HepG2 (cell line): ENCODE measurements at regions not wholly inside any gene's neighbourhood (a gene's known extent, or its start where the extent isn't known, plus 50 kb on each side); places are given as distances from the start of the nearest gene placed in this dataset.

Experiments
- EED ChIP-seq: sonication (generic); formaldehyde crosslinking; IDR thresholded peaks from 2 replicates; pipeline ENCODE4 v1.5.0; 2020; ENCODE audit warnings: mild to moderate bottlenecking, missing genetic modification reagents
- FOSL1 ChIP-seq: sonication (generic); formaldehyde crosslinking; IDR thresholded peaks from 2 replicates; pipeline ENCODE4 v1.9.0; 2021; ENCODE audit warnings: missing genetic modification reagents, borderline replicate concordance
- MXD4 ChIP-seq: IDR thresholded peaks from 2 replicates; pipeline ENCODE4 v1.6.1; 2016; ENCODE audit warnings: mild to moderate bottlenecking, missing biosample characterization, missing genetic modification reagents
- PAX8 ChIP-seq: sonication (generic); formaldehyde crosslinking; IDR thresholded peaks from 2 replicates; pipeline ENCODE4 v1.8.0; 2022; ENCODE audit warnings: mild to moderate bottlenecking, missing genetic modification reagents, borderline replicate concordance
- POLR2A ChIP-seq, 2 experiments: IDR thresholded peaks; 2 replicates each; pipeline ENCODE4 v1.6.1; 2011; ENCODE audit warnings: low read depth in 2 of 2, low read length in 2 of 2, mild to moderate bottlenecking in 1 of 2, moderate library complexity in 1 of 2; ENCODE audit not compliant: insufficient read depth in 1 of 2
- RBM22 ChIP-seq: fragments of 200-400 bp; formaldehyde crosslinking; optimal IDR thresholded peaks from 2 replicates; pipeline ENCODE3; 2017; ENCODE audit warnings: mild to moderate bottlenecking, low read length, moderate library complexity
- SOX6 ChIP-seq, 2 experiments: fragments of 450-650 bp in 1 of 2; sonication (generic) in 1 of 2; formaldehyde crosslinking in 1 of 2; IDR thresholded peaks; 2 replicates each; pipeline versions ENCODE4 v1.4.0 to v1.6.1; 2017 to 2020; ENCODE audit warnings: antibody characterized with exemption in 1 of 2, mild to moderate bottlenecking in 1 of 2, missing genetic modification reagents in 1 of 2
- ZFP36L2 ChIP-seq: sonication (generic); formaldehyde crosslinking; IDR thresholded peaks from 2 replicates; pipeline ENCODE4 v1.4.0; 2020; ENCODE audit warnings: missing genetic modification reagents
- ZHX1 ChIP-seq: sonication (generic); formaldehyde crosslinking; IDR thresholded peaks from 2 replicates; pipeline ENCODE4 v1.8.1; 2022; ENCODE audit warnings: low read depth, mild to moderate bottlenecking, missing genetic modification reagents
- ZNF263 ChIP-seq: sonication (generic); formaldehyde crosslinking; IDR thresholded peaks from 2 replicates; pipeline ENCODE4 v1.4.0; 2020; ENCODE audit warnings: missing genetic modification reagents
- ZNF280D ChIP-seq: sonication (generic); formaldehyde crosslinking; IDR thresholded peaks from 2 replicates; pipeline ENCODE4 v1.5.1; 2020; ENCODE audit warnings: mild to moderate bottlenecking, missing genetic modification reagents
- ZNF678 ChIP-seq: sonication (generic); formaldehyde crosslinking; IDR thresholded peaks from 2 replicates; pipeline ENCODE4 v1.4.0; 2020; ENCODE audit warnings: mild to moderate bottlenecking, missing genetic modification reagents
- TF ChIP-seq, protein P1 (sequence below): sonication (generic); formaldehyde crosslinking; IDR thresholded peaks from 2 replicates; pipeline ENCODE4 v1.5.0; 2020; ENCODE audit warnings: mild to moderate bottlenecking, missing genetic modification reagents, moderate library complexity
- TF ChIP-seq, protein P2 (sequence below): sonication (generic); formaldehyde crosslinking; IDR thresholded peaks from 2 replicates; pipeline ENCODE4 v1.4.0; 2020; ENCODE audit warnings: missing genetic modification reagents, mild to moderate bottlenecking, borderline replicate concordance

- TF ChIP-seq, protein P1, sequence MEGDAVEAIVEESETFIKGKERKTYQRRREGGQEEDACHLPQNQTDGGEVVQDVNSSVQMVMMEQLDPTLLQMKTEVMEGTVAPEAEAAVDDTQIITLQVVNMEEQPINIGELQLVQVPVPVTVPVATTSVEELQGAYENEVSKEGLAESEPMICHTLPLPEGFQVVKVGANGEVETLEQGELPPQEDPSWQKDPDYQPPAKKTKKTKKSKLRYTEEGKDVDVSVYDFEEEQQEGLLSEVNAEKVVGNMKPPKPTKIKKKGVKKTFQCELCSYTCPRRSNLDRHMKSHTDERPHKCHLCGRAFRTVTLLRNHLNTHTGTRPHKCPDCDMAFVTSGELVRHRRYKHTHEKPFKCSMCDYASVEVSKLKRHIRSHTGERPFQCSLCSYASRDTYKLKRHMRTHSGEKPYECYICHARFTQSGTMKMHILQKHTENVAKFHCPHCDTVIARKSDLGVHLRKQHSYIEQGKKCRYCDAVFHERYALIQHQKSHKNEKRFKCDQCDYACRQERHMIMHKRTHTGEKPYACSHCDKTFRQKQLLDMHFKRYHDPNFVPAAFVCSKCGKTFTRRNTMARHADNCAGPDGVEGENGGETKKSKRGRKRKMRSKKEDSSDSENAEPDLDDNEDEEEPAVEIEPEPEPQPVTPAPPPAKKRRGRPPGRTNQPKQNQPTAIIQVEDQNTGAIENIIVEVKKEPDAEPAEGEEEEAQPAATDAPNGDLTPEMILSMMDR = no peak
- TF ChIP-seq PAX8 (no peak), ZHX1 (no peak), FOSL1 (CRISPR knock-in tag) (no peak), RBM22 (no peak), MXD4 (no peak), ZNF280D (no peak), EED (CRISPR knock-in tag) (no peak), ZNF678 (no peak), SOX6 (IDR thresholded peaks at IDR 0.05) (no peak), SOX6 (CRISPR knock-in tag; IDR thresholded peaks at IDR 0.05) (no peak), ZNF263 (CRISPR knock-in tag) (no peak), POLR2A (IDR thresholded peaks at IDR 0.05; ENCODE audit: insufficient read depth in 1 of 2, low read depth in 2 of 2, low read length in 2 of 2) (no peak), ZFP36L2 (CRISPR knock-in tag) (no peak)
- TF ChIP-seq, protein P2, sequence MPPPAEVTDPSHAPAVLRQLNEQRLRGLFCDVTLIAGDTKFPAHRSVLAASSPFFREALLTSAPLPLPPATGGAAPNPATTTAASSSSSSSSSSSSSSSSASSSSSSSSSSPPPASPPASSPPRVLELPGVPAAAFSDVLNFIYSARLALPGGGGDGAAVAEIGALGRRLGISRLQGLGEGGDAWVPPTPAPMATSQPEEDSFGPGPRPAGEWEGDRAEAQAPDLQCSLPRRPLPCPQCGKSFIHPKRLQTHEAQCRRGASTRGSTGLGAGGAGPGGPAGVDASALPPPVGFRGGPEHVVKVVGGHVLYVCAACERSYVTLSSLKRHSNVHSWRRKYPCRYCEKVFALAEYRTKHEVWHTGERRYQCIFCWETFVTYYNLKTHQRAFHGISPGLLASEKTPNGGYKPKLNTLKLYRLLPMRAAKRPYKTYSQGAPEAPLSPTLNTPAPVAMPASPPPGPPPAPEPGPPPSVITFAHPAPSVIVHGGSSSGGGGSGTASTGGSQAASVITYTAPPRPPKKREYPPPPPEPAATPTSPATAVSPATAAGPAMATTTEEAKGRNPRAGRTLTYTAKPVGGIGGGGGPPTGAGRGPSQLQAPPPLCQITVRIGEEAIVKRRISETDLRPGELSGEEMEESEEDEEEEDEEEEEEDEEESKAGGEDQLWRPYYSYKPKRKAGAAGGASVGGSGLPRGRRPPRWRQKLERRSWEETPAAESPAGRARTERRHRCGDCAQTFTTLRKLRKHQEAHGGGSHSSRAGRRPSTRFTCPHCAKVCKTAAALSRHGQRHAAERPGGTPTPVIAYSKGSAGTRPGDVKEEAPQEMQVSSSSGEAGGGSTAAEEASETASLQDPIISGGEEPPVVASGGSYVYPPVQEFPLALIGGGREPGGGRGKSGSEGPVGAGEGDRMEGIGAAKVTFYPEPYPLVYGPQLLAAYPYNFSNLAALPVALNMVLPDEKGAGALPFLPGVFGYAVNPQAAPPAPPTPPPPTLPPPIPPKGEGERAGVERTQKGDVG = no peak
Measured at GRCh38 chr6:12417191-12417590, 127.0 kb downstream of the EDN1 start.
